ENCODE measurements at regions not wholly inside any gene's neighbourhood (a gene's known extent, or its start where the extent isn't known, plus 50 kb on each side); places are given as distances from the start of the nearest gene placed in this dataset.
"Not testable (repeated sequence)": the region's sequence is repeated elsewhere in the genome, so short reads cannot be mapped to it uniquely, and the experiment has no call there.

DNA sequence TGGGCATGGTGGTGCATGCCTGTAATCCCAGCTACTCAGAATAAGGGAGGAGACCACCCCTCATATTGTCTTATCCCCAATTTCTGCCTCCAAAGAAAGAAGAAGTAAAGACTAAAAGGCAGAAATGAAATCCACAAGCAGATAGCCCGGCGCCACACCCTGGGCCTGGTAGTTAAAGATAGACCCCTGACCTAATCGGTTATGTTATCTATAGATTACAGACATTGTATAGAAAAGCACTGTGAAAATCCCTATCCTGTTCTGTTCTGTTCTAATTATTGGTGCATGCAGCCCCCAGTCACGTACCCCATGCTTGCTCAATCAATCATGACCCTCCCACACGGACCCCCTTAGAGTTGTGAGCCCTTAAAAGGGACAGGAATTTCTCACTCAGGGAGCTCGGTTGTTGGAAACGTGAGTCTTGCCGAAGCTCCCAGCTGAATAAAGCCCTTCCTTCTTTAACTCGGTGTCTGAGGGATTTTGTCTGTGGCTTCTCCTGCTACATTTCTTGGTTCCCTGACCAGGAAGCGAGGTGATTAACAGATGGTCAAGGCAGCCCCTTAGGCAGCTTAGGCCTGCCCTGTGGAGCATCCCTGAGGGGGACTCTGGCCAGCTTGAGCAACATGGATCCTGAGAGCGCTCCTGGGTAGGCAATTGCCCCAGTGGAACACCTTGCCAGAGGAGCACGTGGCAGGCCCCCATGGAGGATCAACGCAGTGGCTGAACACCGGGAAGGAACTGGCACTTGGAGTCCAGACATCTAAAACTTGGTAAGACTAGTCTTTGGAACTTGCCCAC is 188.7 kb upstream of the NDUFV2 start:
- not testable (repeated sequence) for DNase-seq (ENCODE audit: low read depth)

DNA sequence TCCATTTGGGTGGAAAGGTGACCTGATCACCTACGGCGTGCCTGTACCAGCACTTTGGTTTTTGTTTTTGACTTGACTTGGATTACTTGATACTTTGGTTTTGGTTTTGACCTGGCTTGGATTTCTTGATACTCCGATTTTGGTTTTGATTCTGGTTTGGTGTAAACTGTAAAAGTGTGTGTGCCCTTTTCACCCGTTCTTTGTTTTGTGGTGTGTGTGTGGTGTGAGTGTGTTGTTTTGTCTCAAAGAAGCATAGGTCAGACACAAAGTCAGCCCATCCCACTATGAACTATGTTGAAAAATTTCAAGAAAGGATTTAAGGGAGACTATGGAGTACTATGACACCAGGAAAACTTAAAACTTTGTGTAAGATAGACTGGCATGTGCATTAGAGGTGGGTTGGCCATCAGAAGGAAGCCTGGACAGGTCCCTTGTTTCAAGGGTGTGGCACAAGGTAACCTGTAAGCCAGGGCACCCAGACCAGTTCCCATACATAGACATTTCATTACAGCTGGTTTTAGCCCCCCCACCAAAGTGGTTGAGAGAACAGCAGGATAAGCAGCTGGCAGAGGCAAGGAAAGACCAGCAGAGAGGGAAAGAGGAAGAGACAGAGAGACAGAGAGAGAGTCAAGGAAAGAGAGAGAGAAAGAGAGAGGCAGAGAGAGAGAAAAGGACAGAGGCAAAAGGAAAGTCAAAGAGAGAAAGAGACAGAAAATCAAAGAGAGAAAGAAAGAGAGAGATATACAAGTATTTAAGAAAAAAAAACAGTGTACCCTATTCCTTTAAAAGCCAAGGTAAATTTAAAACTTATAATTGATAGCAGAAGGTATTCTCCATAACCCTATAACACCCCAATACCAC is 187.9 kb upstream of the NDUFV2 start:
- DNase-seq (ENCODE audit: low read depth): not testable (repeated sequence)

DNA sequence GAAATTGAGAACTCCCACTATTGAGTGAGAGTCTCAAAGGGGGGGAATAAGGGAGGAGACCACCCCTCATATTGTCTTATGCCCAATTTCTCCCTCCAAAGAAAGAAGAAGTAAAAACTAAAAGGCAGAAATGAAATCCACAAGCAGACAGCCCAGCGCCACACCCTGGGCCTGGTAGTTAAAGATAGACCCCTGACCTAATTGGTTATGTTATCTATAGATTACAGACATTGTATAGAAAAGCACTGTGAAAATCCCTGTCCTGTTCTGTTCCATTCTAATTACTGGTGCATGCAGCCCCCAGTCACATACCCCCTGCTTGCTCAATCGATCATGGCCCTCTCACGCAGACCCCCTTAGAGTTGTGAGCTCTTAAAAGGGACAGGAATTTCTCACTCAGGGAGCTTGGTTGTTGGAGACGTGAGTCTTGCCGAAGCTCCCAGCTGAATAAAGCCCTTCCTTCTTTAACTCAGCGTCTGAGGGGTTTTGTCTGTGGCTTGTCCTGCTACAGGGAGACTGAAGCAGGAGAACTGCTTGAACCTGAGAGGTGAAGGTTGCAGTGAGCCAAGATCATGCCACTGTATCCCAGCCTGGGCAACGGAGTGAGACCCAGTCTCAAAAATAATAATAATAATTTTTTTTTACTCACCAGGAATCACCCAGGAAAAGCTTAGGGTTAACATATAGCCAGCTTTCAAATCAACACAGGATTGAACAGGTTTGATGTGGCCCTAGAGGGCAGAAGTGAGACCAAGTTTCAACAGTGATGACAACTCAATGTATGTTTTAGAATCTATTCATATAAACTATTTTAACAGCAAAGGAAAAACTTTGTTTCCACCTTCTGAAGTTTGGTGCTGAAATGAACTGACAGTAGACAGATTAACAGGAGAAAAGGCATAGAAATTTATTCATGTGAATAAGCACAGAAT is 181.4 kb upstream of the NDUFV2 start:
- DNase-seq (ENCODE audit: low read depth): not testable (repeated sequence)

DNA sequence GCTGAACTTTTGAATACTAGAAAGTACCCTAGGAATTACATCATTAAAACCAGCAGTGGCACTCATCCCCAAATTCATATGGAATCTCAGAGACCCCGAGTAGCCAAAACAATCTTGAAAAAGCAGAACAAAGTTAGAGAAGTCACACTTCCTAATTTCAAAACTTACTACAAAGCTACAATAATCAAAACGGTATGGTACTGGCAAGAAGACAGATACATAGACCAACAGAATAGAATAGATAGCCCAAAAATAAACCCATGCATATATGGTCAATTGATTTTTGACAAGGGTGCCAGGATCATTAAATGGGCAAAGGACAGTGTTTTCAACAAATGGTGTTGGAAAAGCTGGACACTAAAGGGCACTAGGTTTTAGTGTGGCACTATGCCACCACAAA is 176.0 kb upstream of the NDUFV2 start:
- no peak for DNase-seq (ENCODE audit: low read depth)

DNA sequence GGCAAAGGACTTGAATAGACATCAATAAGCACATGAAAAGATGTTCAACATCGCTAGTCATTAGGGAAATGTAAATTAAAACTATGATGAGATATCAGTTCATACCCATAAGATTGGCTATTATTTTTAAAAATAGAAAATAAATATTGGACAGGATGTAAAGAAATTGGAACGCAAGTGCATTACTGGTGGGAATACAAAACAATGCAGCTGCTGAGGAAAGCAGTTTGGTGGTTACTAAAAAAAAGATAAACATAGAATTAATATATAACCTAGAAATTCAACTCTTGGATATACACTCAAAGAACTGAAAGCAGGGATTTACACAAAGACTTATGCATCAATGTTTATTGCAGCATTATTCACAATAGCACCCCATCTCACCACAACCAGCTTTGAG is 174.5 kb upstream of the NDUFV2 start:
- DNase-seq (ENCODE audit: low read depth): no peak

DNA sequence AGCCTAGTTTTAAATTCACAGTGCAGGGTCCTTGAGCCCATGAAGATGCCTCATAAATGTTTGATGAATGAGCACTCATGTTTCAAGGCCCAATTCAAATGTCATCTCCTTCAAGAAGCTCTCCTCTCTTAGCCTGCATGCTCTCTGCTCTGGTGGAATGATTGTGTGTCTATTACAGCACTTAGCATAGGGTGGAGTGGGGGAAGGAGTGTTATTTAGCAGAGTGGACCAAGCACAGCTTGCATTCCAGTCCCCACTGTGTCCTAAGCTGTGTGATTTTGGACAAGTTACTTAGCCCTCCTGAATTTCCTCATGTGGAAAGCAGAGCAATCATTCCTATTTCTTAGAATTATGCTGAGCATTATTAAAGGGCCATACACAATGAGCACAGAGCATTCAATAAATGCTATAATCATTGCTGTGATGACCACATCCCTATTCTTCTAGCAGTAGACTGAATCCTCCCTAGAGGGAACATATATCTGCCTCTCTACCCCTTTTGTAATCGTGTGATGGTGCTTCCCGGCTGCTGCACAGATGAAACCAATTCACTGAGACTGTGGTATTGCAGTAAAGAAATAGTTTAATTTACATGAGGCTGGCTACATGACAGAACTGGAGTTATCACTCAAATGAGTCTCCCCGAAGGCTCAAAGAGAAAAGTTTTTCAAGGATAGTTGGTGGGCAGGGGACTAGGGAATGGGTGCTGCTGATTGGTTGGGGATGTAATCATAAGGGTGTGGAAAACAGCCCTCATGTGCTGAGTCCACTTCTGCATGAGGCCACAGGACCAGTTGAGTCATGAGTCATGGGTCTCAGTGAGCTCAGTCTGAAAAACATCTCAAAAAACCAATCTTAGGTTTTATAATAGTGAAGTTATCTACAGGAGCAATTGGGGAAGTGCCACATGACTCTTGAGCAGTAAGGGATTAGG is 173.4 kb upstream of the NDUFV2 start:
- DNase-seq (ENCODE audit: low read depth): peak; percentile 40

DNA sequence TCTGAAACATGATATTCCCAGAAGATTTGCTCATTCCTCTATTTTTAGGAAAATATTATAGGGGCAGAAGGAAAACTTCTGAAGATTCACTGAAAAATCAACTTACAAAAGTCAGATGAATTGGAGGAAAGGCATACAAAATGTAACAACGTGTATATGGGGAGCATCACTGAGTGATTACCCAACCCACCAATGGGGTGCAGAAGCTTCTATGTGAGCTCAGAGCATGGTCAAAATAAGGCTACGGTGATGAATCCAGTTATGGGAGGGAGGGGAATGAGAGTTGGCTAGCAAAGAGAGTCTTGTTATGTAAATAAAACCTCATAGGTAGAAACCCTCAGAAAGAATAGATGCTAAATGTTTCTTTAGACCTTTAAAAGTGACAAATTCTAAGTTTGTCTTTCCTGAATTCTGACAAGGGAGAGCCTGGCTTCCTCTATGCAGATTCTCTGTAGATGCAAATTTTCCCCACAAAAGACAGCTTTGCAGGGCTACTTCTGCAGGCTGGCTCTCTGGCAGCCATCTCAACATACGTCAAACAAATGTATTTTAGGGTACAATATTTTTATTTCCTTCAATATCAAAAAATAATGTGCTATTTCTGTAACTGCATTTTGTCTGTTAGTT is 171.4 kb upstream of the NDUFV2 start:
- DNase-seq (ENCODE audit: low read depth): peak; percentile 84

DNA sequence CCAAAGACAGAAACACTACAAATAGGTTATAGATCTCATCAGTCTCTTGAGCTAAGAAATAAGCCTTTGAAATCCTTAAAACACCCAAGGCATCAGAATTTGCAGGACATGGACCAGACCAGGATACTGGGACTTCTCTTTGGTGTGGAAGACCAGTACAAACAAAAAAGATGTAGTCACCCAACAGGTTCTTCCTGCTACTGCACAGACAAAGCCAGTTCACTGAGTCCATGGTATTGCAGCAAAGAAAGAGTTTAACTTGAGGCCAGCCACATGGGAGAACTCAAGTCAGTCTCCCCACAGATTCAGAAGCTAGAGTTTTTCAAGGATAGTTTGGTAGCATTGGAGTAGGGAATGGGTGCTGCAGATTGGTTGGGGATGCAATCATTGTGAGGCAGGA is 169.6 kb upstream of the NDUFV2 start:
- DNase-seq (ENCODE audit: low read depth): no peak

DNA sequence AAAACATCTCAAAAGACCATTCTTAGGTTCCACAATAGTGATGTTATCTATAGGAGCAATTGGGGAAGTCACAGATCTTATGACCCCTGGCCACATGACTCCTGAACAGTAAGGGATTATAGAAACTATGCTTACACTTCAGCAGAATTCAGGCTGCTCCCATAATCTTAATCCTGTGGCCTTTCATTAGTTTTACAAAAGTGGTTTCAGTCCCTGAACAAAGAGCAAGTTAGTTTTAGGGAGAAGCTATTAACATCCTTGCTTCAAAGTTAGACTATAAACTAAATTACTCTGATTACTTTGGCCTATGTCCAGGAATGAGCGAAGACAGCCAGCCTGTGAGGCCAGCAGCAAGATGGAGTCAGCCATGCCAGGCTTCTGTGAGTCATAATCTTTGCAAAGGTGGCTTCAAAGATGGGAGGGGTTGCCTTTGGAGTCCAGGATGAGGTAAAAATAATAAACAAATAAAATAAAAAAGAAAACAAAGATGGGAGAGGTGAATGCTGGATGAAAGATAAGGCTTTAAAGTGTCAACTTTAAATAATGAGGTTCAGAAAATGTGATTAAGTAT is 168.7 kb upstream of the NDUFV2 start:
- no peak for DNase-seq (ENCODE audit: low read depth)

DNA sequence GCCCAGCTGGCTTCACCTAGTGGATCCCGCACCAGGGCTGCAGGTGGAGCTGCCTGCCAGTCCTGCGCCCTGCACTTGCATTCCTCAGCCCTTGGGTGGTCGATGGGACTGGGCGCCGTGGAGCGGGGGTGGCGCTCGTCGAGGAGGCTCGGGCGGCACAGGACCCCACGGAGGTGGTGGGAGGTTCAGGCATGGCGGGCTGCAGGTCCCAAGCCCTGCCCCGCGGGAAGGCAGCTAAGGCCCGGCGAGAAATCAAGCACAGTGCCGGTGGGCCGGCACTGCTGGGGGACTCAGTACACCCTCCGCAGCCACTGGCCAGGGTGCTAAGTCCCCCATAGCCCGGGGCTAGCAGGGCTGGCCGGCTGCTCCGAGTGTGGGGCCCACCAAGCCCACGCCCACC is 167.2 kb upstream of the NDUFV2 start:
- DNase-seq (ENCODE audit: low read depth): not testable (repeated sequence)

DNA sequence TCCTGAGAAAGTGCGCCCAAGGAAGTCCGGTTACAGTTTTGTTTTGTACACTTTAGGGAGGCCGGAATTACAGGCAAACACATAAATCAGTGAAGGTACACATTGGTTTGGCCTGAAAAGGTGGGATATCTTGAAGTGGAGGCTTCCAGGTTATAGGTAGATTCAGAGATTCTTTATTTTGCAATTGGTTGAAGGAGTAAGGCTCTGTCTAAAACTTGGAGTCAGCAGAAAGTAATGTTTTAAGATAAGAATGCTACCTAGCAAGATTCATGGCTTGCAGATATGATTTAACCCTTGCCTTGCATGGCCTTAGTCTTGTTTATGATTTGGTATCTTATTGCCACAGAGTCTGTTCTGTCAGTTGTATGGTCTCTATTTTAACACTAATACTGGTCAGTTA is 165.9 kb upstream of the NDUFV2 start:
- DNase-seq (ENCODE audit: low read depth): no peak

DNA sequence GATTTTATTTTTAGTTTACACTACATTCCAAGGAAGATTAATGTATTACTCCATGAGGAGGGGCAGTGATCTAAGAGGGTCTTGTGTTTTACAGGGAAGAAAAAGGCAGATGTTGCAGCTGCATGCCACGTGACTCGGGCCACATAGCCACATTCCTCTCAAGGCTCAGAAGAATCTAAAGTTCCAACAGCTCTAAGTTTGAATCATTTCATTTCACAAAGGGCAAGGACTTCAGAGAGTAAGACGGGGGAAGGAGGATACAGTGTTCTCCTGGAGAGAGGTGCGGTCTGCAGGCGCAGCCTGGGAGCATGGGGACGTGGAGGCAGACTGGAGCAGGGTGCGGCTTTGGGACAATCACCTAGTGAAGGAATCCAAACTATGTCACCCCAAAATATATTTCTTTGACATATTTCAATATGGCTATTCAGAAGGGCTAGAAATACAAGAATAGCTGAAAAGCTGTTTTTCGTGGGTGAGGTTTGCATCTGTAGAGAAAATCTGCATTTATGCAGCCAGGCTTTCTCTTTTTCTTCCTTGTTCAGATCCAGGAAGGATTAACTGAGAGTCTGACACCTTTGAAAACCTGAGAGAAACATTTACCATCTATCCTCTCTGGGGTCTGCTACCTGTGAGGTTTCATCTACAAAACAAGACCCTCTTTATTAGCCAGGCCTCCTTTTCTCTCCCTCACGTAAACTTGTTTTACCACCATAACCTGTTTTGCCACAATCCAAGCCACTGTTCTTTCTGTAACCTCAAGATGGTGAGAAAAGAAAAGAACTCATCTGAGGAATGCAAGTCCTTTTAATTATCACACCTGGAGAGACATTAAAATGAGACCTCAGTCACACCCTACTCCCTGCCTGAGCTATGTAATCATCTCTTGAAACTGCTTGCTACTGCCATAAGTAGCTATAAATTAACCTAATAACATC is 165.1 kb upstream of the NDUFV2 start:
- DNase-seq (ENCODE audit: low read depth): no peak

DNA sequence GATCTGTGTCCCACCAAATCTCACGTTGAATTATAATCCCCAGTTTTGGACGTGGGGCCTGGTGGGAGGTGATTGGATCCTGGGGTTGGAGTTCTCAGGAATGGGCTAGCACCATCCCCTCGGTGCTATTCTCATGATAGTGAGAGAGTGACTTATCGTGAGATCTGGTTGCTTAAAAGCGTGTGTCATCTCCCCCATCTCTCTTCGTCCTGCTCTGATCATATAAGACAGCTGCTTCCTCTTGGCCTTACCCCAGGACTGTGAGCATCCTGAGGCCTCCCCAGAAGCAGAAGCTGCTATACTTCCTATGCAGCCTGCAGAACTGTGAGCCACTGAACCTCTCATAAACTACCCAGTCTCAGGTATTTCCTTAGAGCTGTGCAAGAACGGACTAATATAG is 163.7 kb upstream of the NDUFV2 start:
- DNase-seq (ENCODE audit: low read depth): no peak

DNA sequence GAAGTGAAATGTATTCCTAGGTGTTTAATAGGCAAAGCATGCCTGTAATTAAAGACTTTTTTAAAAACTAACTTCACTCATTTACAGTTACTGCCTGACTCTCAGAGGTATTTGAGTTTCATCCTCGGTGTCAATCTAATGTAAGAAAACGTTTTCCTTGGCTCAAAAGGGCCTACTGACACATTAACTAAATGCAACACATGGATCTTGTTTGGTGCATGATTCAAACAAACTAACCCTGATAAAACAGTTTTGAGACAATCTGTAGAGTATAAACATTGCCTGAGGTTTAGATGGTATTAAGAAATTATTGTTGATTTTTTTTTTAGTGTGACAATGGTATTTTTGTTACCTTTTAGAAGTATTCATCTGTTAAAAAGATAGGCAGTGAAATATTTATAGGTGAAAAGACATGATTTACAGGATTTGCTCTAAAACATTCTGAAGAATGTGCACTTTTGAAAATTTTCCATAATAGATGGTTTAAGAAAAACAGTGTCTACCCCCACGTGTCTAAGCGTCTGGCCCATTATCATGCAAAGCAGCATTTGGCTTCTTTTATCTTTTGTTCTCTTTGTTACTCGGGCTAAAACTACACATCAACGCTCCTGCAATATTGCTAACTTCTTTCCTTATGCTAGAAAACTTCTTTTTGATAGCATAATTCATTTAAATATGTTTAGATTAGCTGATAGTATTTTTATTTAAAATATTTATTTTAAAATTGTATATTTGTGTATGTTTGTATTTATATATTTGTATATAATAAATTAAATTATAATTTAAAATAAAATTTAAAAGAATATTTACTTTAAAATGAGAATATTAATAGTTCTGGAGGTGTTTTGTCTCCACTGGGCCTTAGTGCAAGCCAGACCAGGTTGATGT is 160.2 kb upstream of the NDUFV2 start:
- DNase-seq (ENCODE audit: low read depth): peak; percentile 30

DNA sequence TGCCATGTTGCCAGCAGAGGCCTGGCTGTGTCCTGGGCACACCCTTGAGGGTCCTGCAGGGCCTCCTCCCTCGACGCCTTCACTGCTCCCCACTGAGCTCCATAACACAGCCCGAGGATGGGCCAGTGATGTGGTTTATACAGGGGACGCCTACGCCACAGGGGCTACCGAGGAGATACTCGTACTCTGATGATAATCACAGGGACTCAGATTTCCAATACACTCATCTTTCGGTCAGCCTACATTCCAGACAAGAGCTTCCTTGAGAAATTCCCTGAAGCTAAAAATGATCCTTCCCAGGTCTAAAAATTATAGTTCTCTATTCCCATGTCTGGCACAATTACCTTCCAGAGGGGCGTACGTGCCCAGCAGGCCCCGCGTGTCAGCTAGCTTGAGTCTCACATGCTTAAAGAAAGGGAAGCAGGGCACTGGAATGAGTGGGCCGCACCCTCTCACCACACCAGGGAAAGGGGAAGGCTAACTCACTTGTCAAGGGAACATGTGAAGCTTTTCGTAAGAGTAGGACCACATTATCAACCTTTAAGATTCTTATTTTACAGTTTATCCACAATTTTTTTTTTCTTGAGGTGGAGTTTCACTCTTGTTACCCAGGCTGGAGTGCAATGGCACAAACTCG is 159.5 kb upstream of the NDUFV2 start:
- DNase-seq (ENCODE audit: low read depth): no peak

DNA sequence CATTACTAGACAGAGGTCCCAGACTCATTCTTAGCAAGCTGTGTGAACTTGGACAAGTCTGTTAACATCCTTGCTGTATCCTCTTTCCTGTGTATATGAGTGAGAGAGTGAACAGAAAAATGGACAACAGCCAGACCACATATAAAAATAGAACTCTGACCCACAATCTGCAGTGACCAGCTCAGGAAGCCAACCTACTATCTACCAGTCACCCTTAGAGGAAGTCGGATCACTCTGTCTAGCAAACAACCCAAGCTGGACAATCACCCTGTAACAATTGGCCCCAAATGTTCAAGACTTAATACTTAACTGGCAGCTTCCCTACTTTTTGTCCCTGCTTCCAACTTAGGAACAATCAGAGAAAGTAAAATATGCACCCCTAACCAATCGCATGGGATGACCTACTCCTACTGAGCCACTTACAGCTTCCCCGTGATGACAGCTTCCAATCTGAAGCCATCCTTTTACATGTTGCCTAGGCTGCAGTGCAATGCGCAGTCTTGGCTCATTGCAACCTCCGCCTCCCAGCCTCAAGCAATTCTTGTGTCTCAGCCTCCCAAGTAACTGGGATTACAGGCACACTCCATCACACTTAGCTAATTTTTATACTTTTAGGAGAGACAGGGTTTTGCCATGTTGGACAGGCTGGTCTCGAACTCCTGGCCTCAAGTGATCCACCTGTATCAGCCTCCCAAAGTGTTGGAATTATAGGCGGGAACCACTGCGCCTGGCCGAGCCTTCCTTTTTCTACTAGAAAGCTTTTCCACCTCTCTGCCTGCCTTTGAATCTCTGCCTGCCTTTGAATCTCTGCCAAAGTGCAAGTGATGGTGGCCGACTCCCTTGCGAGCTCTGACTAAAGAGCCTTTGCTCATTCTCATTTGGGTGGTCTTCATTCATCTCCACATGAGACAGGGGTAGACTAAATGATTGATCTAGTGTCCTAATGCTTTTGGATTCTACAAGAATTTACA is 158.3 kb upstream of the NDUFV2 start:
- peak; percentile 69 for DNase-seq (ENCODE audit: low read depth)

Data from fibroblast of gingiva (primary cell).